HCT116 (cell line): ENCODE measurements at regions not wholly inside any gene's neighbourhood (a gene's known extent, or its start where the extent isn't known, plus 50 kb on each side); places are given as distances from the start of the nearest gene placed in this dataset.

ENCODE experiments used
- ATAC-seq: fragments of 200-7000 bp; cut with Tn5 transposase; 2 replicates; pipeline ENCODE4 v1.9.1; 2020; ENCODE audit warnings: mild to moderate bottlenecking, moderate library complexity
- BruUV-seq: library from RNA; stranded (reverse); fragments of 400-500 nt; replicated peaks from 2 replicates; lab custom pipeline; 2021; lab: Mats Ljungman, UMichigan
- CTCF ChIA-PET: fragments of 300-600 bp; sonication (Branson Sonifier 250); formaldehyde crosslinking; loops from one replicate; lab custom pipeline; 2021; ENCODE audit warnings: antibody characterized with exemption; lab: Charles Lee
- POLR2A ChIA-PET: fragments of 300-600, 350-600 bp; sonication (Branson Sonifier 250); formaldehyde crosslinking; loops from one replicate; lab custom pipeline; 2021; ENCODE audit warnings: antibody characterized with exemption; lab: Charles Lee
- RAD21 ChIA-PET, 2 experiments: fragments of 300-600 bp; sonication (Branson Sonifier 250); formaldehyde crosslinking; loops; one replicate each; lab custom pipeline; 2023; ENCODE audit warnings: low total read pairs in 2 of 2; ENCODE audit not compliant: uncharacterized antibody in 2 of 2, unreplicated experiment in 2 of 2, low non-redundant PET in 1 of 2; lab: Charles Lee
- DNase-seq: peaks from one replicate; pipeline ENCODE4 v3.0.0-alpha.2; 2010; ENCODE audit warnings: low read depth, low spot score
- H2AFZ ChIP-seq: fragments of 200-600 bp; shearing (Covaris generic), sonication (generic); 2 replicates; pipeline ENCODE4 v1.6.1; 2017; ENCODE audit warnings: low read depth, mixed run types, mixed read lengths, antibody characterized with exemption, low read length; ENCODE audit not compliant: poor library complexity, severe bottlenecking
- H3K27ac ChIP-seq: 2 replicates; pipeline ENCODE4 v1.5.1; 2012; ENCODE audit warnings: low read depth, low read length
- H3K27me3 ChIP-seq: fragments of 200-600 bp; sonication (generic); 2 replicates; pipeline ENCODE4 v1.6.1; 2016; ENCODE audit warnings: mixed run types, low read length, mixed read lengths; ENCODE audit not compliant: insufficient read depth
- H3K36me3 ChIP-seq, 2 experiments: fragments of 200-500 bp in 1 of 2; fragments of 200-600 bp in 1 of 2; sonication (Bioruptor generic) in 1 of 2; sonication (generic) in 1 of 2; 2 replicates each; pipeline versions ENCODE4 v1.5.1 to v1.6.1; 2014 to 2016; ENCODE audit warnings: low read length in 2 of 2, inconsistent platforms in 1 of 2, mixed read lengths in 1 of 2, mixed run types in 1 of 2; ENCODE audit not compliant: insufficient read depth in 2 of 2, control insufficient read depth in 1 of 2
- H3K4me1 ChIP-seq, 2 experiments: fragments of 200-600 bp in 1 of 2; sonication (generic) in 1 of 2; 2 replicates each; pipeline versions ENCODE4 v1.5.1 to v1.6.1; 2012 to 2017; ENCODE audit warnings: low read length in 2 of 2, inconsistent platforms in 1 of 2, mild to moderate bottlenecking in 1 of 2, mixed read lengths in 1 of 2, mixed run types in 1 of 2, moderate library complexity in 1 of 2; ENCODE audit not compliant: insufficient read depth in 2 of 2, control insufficient read depth in 1 of 2
- H3K4me2 ChIP-seq: fragments of 200-600 bp; sonication (generic); 2 replicates; pipeline ENCODE4 v1.6.1; 2017; ENCODE audit warnings: mixed run types, low read length, mixed read lengths
- H3K4me3 ChIP-seq, 2 experiments: fragments of 200-600 bp in 1 of 2; sonication (generic) in 1 of 2; replicated peaks in 1 of 2; 2 replicates each; pipeline ENCODE4 v1.5.1; 2011 to 2016; ENCODE audit warnings: low read length in 2 of 2, control low read depth in 1 of 2, low read depth in 1 of 2, mild to moderate bottlenecking in 1 of 2, mixed read lengths in 1 of 2, mixed run types in 1 of 2
- H3K79me2 ChIP-seq: fragments of 200-600 bp; sonication (generic); 2 replicates; pipeline ENCODE4 v1.6.1; 2017; ENCODE audit warnings: mild to moderate bottlenecking, mixed run types, low read length, moderate library complexity, mixed read lengths; ENCODE audit not compliant: insufficient read depth
- H3K9ac ChIP-seq: fragments of 200-600 bp; sonication (generic); 2 replicates; pipeline ENCODE4 v1.6.1; 2016; ENCODE audit warnings: low read length, mixed read lengths
- H3K9me2 ChIP-seq: fragments of 200-600 bp; sonication (generic), shearing (Covaris generic); 2 replicates; pipeline ENCODE4 v1.6.1; 2017; ENCODE audit warnings: mixed run types, mild to moderate bottlenecking, moderate library complexity; ENCODE audit not compliant: insufficient read depth
- H3K9me3 ChIP-seq, 2 experiments: fragments of 200-500 bp in 1 of 2; fragments of 200-600 bp in 1 of 2; sonication (Bioruptor generic) in 1 of 2; sonication (generic) in 1 of 2; 2 replicates each; pipeline ENCODE4 v1.6.1; 2014 to 2017; ENCODE audit warnings: low read length in 2 of 2, mixed read lengths in 2 of 2, inconsistent platforms in 1 of 2, low read depth in 1 of 2, mild to moderate bottlenecking in 1 of 2, mixed run types in 1 of 2, moderate library complexity in 1 of 2; ENCODE audit not compliant: control insufficient read depth in 1 of 2, insufficient read depth in 1 of 2
- H4K20me1 ChIP-seq: fragments of 200-600 bp; sonication (generic), shearing (Covaris generic); 2 replicates; pipeline ENCODE4 v1.6.1; 2017; ENCODE audit warnings: mixed run types, mild to moderate bottlenecking, moderate library complexity; ENCODE audit not compliant: insufficient read depth
- ATF3 ChIP-seq: IDR thresholded peaks from 2 replicates; pipeline ENCODE4 v1.6.1; 2012
- EGR1 ChIP-seq: IDR thresholded peaks from 2 replicates; pipeline ENCODE4 v1.6.1; 2012; ENCODE audit warnings: low read depth
- EZH2 ChIP-seq: fragments of 200-600 bp; sonication (generic); IDR thresholded peaks from 2 replicates; pipeline ENCODE4 v1.6.1; 2017; ENCODE audit warnings: antibody characterized with exemption, mixed run types
- FOSL1 ChIP-seq: IDR thresholded peaks from 2 replicates; pipeline ENCODE4 v1.6.1; 2012; ENCODE audit warnings: low read depth
- JUND ChIP-seq: IDR thresholded peaks from 2 replicates; pipeline ENCODE4 v1.6.1; 2012
- POLR2A ChIP-seq: IDR thresholded peaks from 2 replicates; pipeline ENCODE4 v1.7.0; 2011; ENCODE audit warnings: borderline replicate concordance; ENCODE audit not compliant: insufficient read depth, insufficient read length; ENCODE audit errors: extremely low read depth
- RAD21 ChIP-seq: IDR thresholded peaks from 2 replicates; pipeline ENCODE4 v1.6.1; 2012; ENCODE audit warnings: low read depth, mild to moderate bottlenecking
- REST ChIP-seq: IDR thresholded peaks from 2 replicates; pipeline ENCODE4 v1.6.1; 2012; ENCODE audit warnings: low read depth
- SIN3A ChIP-seq: IDR thresholded peaks from 2 replicates; pipeline ENCODE4 v1.6.1; 2012; ENCODE audit warnings: low read depth
- SRF ChIP-seq: IDR thresholded peaks from 2 replicates; pipeline ENCODE4 v1.6.1; 2012; ENCODE audit warnings: low read depth
- TCF7L2 ChIP-seq: IDR thresholded peaks from 2 replicates; pipeline ENCODE4 v1.7.0; 2011; ENCODE audit warnings: borderline replicate concordance, inconsistent platforms; ENCODE audit not compliant: insufficient read depth, insufficient read length; ENCODE audit errors: extremely low read depth
- YY1 ChIP-seq: IDR thresholded peaks from 2 replicates; pipeline ENCODE4 v1.6.1; 2011; ENCODE audit warnings: low read length, low read depth, moderate library complexity, mild to moderate bottlenecking; ENCODE audit not compliant: insufficient replicate concordance; ENCODE audit errors: extremely low read depth
- ZBTB33 ChIP-seq: IDR thresholded peaks from 2 replicates; pipeline ENCODE4 v1.6.1; 2011; ENCODE audit warnings: mild to moderate bottlenecking, low read length, moderate library complexity; ENCODE audit not compliant: insufficient replicate concordance; ENCODE audit errors: extremely low read depth
- ZFX ChIP-seq: fragments of 450-650 bp; IDR thresholded peaks from 2 replicates; pipeline ENCODE4 v1.6.1; 2017
- ZNF274 ChIP-seq: fragments of 200-500 bp; sonication (Bioruptor generic); IDR thresholded peaks from 2 replicates; pipeline ENCODE4 v1.6.1; 2014; ENCODE audit warnings: mild to moderate bottlenecking, low read depth, low read length, inconsistent platforms
- intact Hi-C: fragments of 100-400 bp; cut with micrococcal nuclease; formaldehyde crosslinking; loops from 2 replicates; pipeline ENCODE4 v1.10.0; 2022

- no peak overlapping the region for H3K9ac ChIP-seq
- DNase-seq (no peak), ATAC-seq (no peak)
- no TSS peak for BruUV-seq
- H3K4me1 ChIP-seq = no peaks in the 10 kb centered on the region
- no peaks in the 10 kb centered on the region for H3K27me3 ChIP-seq
- H4K20me1 ChIP-seq = no peaks in the 10 kb centered on the region
- ChIA-PET RAD21 (no interaction called here), CTCF (no interaction called here), POLR2A (no interaction called here)
- H3K36me3 ChIP-seq = no peaks in the 10 kb centered on the region
- no peak overlapping the region for H3K4me2 ChIP-seq
- H3K79me2 ChIP-seq = no peaks in the 10 kb centered on the region
- TF ChIP-seq FOSL1 (no peak), POLR2A (no peak), ZFX (no peak), ATF3 (no peak), EZH2 (no peak), JUND (no peak), SRF (no peak)
- no peak overlapping the region for H2AFZ ChIP-seq
- intact Hi-C loops = no loop called here
- no peaks in the 10 kb centered on the region for H3K9me2 ChIP-seq
- H3K27ac ChIP-seq = no peak overlapping the region
- no peaks in the 10 kb centered on the region for H3K9me3 ChIP-seq
- no peak overlapping the region for H3K4me3 ChIP-seq
Observed at GRCh38 chr2:16073471-16073870, 133.1 kb downstream of the MYCN start.

- ChIA-PET POLR2A (no interaction called here), CTCF (no interaction called here), RAD21 (no interaction called here)
- Histone ChIP-seq H3K4me3 (no peak overlapping the region), H2AFZ (no peak overlapping the region), H3K9me3 (no peaks in the 10 kb centered on the region), H3K79me2 (no peaks in the 10 kb centered on the region), H3K9me2 (no peaks in the 10 kb centered on the region), H4K20me1 (no peaks in the 10 kb centered on the region), H3K36me3 (no peaks in the 10 kb centered on the region), H3K4me1 (no peaks in the 10 kb centered on the region), H3K27ac (no peak overlapping the region), H3K9ac (no peak overlapping the region), H3K27me3 (no peaks in the 10 kb centered on the region), H3K4me2 (no peak overlapping the region)
- intact Hi-C loops = no loop called here
- no TSS peak for BruUV-seq
- DNase-seq (no peak), ATAC-seq (no peak)
- no peak for TF ChIP-seq RAD21
- no peak for TF ChIP-seq SRF
- no peak for TF ChIP-seq SIN3A
- TF ChIP-seq ZBTB33 = no peak
- TF ChIP-seq EGR1 = no peak
- TF ChIP-seq ZNF274 = no peak
- no peak for TF ChIP-seq FOSL1
- no peak for TF ChIP-seq TCF7L2
- TF ChIP-seq YY1 = no peak
- TF ChIP-seq POLR2A = no peak
- TF ChIP-seq REST = no peak
- no peak for TF ChIP-seq JUND
- TF ChIP-seq ZFX = no peak
Observed at GRCh38 chr2:16072638-16073290, 132.4 kb downstream of the MYCN start.
